ENCODE measurements at regions not wholly inside any gene's neighbourhood (a gene's known extent, or its start where the extent isn't known, plus 50 kb on each side); places are given as distances from the start of the nearest gene placed in this dataset.

DNA sequence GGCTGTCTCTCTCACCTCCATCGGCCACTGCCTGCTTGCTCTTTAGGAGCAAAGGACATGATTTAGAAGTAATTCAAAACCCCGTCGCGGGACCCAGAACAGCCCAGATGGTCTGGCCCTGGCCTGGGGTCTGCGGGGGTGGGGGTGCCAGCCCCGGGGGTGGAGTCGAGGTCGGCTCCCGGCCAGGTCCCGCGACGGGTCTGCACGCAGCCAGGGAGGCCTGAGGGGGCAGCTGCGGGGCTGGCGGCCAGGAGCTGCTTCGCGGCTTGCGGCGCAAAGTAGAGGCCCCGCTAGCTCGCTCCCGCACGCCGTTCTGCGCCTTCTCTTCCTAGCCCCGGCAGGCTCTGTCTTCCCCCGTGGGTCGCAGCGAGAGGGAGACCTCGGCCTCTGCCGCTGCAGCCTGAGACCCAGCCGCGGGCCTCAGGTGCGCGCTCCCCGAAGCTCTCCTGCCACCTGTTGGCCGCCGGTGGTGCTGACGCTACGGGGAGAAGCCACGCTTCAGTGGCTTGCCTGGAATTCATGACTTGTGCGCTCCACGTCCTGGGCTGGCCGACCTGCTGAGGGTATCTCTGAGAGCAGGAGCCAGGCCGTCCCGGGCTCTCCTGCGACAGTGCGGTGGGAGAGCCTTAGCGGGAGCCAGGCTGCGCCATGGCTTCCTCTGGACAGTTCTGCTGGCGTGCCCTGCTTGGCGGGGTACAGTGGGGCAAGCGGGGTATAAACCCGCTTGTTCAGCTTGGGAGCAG lies 157.2 kb upstream of the PITX1 start:
- Histone ChIP-seq H3K27ac (ENCODE audit: extremely low read length, insufficient read depth, low read length) (no peak overlapping the region), H3K4me3 (replicated peaks in 1 of 3; ENCODE audit: insufficient read depth in 1 of 3, low read depth in 2 of 3, low read length in 3 of 3) (peak overlapping the region; percentile 72 to 82 (median 76)), H3K4me1 (ENCODE audit: insufficient read depth, low read length) (peaks cover 5% of the 10 kb centered on the region; the same call in 1 of the 2 replicates), H4K20me1 (ENCODE audit: insufficient read depth, low read length) (no peaks in the 10 kb centered on the region), H3K4me2 (ENCODE audit: low read depth, low read length) (peak overlapping the region; percentile 76), H2AFZ (ENCODE audit: low read length) (no peak overlapping the region), H3K9me3 (ENCODE audit: low read length) (no peaks in the 10 kb centered on the region), H3K79me2 (ENCODE audit: insufficient read depth, low read length) (no peaks in the 10 kb centered on the region), H3K36me3 (replicated peaks in 1 of 2; ENCODE audit: control insufficient read depth in 1 of 2, insufficient read depth in 2 of 2, low read length in 2 of 2) (no peaks in the 10 kb centered on the region), H3K9ac (ENCODE audit: insufficient read depth, low read depth, low read length) (peak overlapping the region; percentile 60), H3K27me3 (ENCODE audit: control insufficient read depth in 1 of 2, insufficient read depth in 2 of 2, low read length in 2 of 2) (no peaks in the 10 kb centered on the region; a peak in 1 of 5 replicates)
- POLR2A ChIA-PET: interaction anchor here (0.5 to 2.8 kb wide), 6 partner anchors 17 to 475 kb away, joined by 3 to 15 read pairs (median 6); no protein-coding TSS in a partner anchor
- in situ Hi-C loops (cut with HindIII; ENCODE audit: extremely low pct_ligation_motif_present, low pct_unique_long_range_greater_than_20kb) (loop anchor here (5.0 kb wide), 1 partner anchor 269 kb away; no protein-coding TSS in a partner anchor), intact Hi-C loops (cut with micrococcal nuclease; ENCODE audit: unreplicated experiment) (loop anchor here (1.0 to 5.0 kb wide), 5 partner anchors 34 to 274 kb away; partner anchors contain the start of gene PITX1)
- ATAC-seq (peak; percentile 98), DNase-seq (ENCODE audit: low spot score) (peak; percentile 68), FAIRE-seq (no peak)
- 12% methylated on average over 18 of the region's 54 CpGs for WGBS (ENCODE audit: low lambda C conversion rate)
- CTCF ChIA-PET (ENCODE audit: low intra/inter-chr PET ratio, low total read pairs): interaction anchor here (1.1 to 2.2 kb wide), 4 partner anchors 141 to 275 kb away, joined by 3 to 21 read pairs (median 11); no protein-coding TSS in a partner anchor
- BruUV-seq (replicated peaks): no TSS peak
- TF ChIP-seq SRSF1 (optimal IDR thresholded peaks at IDR 0.05; ENCODE audit: low read depth, low read length) (no peak), ZNF263 (CRISPR knock-in tag; IDR thresholded peaks at IDR 0.05) (no peak; the same call in 1 of the 2 replicates), DPF2 (CRISPR knock-in tag; IDR thresholded peaks at IDR 0.05; ENCODE audit: borderline replicate concordance, low read depth) (no peak), SP1 (IDR thresholded peaks at IDR 0.05) (no peak), SP1 (CRISPR knock-in tag; IDR thresholded peaks at IDR 0.05) (0 out of 2 replicates have a peak, but pooled peaks have one; percentile 24), REPIN1 (CRISPR knock-in tag; IDR thresholded peaks at IDR 0.05; ENCODE audit: borderline replicate concordance, low read depth) (peak; percentile 78; the same call in 1 of the 2 replicates), TSC22D2 (CRISPR knock-in tag; IDR thresholded peaks at IDR 0.05; ENCODE audit: borderline replicate concordance) (peak; percentile 50; the same call in 1 of the 2 replicates), NCOA2 (CRISPR knock-in tag; IDR thresholded peaks at IDR 0.05) (peak; percentile 43; the same call in 1 of the 2 replicates), ZSCAN20 (CRISPR knock-in tag; IDR thresholded peaks at IDR 0.05; ENCODE audit: borderline replicate concordance) (0 out of 2 replicates have a peak, but pooled peaks have one; percentile 57), ZNF629 (CRISPR knock-in tag; conservative IDR thresholded peaks at IDR 0.05) (0 out of 2 replicates have a peak, but pooled peaks have one; percentile 6), MAF1 (CRISPR knock-in tag; IDR thresholded peaks at IDR 0.05; ENCODE audit: borderline replicate concordance) (peak; percentile 90), NFATC3 (CRISPR knock-in tag; IDR thresholded peaks at IDR 0.05) (no peak), NR2F2 (IDR thresholded peaks at IDR 0.05; ENCODE audit: borderline replicate concordance, low read depth) (no peak)
- TF ChIP-seq, protein P1, sequence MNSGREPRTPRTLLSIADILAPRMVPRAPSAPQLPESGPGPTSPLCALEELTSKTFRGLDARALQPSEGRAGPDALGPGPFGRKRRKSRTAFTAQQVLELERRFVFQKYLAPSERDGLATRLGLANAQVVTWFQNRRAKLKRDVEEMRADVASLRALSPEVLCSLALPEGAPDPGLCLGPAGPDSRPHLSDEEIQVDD (CRISPR knock-in tag; IDR thresholded peaks at IDR 0.05; ENCODE audit: borderline replicate concordance): no peak
- TF ChIP-seq, protein P2, sequence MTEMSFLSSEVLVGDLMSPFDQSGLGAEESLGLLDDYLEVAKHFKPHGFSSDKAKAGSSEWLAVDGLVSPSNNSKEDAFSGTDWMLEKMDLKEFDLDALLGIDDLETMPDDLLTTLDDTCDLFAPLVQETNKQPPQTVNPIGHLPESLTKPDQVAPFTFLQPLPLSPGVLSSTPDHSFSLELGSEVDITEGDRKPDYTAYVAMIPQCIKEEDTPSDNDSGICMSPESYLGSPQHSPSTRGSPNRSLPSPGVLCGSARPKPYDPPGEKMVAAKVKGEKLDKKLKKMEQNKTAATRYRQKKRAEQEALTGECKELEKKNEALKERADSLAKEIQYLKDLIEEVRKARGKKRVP (CRISPR knock-in tag; IDR thresholded peaks at IDR 0.05): no peak
- TF ChIP-seq, protein P3, sequence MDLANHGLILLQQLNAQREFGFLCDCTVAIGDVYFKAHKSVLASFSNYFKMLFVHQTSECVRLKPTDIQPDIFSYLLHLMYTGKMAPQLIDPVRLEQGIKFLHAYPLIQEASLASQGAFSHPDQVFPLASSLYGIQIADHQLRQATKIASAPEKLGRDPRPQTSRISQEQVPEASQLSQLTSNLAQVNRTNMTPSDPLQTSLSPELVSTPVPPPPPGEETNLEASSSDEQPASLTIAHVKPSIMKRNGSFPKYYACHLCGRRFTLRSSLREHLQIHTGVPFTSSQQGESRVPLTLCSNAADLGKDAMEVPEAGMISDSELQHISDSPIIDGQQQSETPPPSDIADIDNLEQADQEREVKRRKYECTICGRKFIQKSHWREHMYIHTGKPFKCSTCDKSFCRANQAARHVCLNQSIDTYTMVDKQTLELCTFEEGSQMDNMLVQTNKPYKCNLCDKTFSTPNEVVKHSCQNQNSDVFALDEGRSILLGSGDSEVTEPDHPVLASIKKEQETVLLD (CRISPR knock-in tag; IDR thresholded peaks at IDR 0.05; ENCODE audit: low read depth): no peak
- TF ChIP-seq, protein P4, sequence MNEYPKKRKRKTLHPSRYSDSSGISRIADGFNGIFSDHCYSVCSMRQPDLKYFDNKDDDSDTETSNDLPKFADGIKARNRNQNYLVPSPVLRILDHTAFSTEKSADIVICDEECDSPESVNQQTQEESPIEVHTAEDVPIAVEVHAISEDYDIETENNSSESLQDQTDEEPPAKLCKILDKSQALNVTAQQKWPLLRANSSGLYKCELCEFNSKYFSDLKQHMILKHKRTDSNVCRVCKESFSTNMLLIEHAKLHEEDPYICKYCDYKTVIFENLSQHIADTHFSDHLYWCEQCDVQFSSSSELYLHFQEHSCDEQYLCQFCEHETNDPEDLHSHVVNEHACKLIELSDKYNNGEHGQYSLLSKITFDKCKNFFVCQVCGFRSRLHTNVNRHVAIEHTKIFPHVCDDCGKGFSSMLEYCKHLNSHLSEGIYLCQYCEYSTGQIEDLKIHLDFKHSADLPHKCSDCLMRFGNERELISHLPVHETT (CRISPR knock-in tag; conservative IDR thresholded peaks at IDR 0.05): no peak
- TF ChIP-seq, protein P5, sequence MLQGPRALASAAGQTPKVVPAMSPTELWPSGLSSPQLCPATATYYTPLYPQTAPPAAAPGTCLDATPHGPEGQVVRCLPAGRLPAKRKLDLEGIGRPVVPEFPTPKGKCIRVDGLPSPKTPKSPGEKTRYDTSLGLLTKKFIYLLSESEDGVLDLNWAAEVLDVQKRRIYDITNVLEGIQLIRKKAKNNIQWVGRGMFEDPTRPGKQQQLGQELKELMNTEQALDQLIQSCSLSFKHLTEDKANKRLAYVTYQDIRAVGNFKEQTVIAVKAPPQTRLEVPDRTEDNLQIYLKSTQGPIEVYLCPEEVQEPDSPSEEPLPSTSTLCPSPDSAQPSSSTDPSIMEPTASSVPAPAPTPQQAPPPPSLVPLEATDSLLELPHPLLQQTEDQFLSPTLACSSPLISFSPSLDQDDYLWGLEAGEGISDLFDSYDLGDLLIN (CRISPR knock-in tag; IDR thresholded peaks at IDR 0.05; ENCODE audit: borderline replicate concordance): 0 out of 2 replicates have a peak, but pooled peaks have one; percentile 37

All from HepG2 (cell line).